ENCODE measurements at regions not wholly inside any gene's neighbourhood (a gene's known extent, or its start where the extent isn't known, plus 50 kb on each side); places are given as distances from the start of the nearest gene placed in this dataset.
A peak's percentile ranks its signal among the peaks of the same experiment; 100 is the strongest.

DNA sequence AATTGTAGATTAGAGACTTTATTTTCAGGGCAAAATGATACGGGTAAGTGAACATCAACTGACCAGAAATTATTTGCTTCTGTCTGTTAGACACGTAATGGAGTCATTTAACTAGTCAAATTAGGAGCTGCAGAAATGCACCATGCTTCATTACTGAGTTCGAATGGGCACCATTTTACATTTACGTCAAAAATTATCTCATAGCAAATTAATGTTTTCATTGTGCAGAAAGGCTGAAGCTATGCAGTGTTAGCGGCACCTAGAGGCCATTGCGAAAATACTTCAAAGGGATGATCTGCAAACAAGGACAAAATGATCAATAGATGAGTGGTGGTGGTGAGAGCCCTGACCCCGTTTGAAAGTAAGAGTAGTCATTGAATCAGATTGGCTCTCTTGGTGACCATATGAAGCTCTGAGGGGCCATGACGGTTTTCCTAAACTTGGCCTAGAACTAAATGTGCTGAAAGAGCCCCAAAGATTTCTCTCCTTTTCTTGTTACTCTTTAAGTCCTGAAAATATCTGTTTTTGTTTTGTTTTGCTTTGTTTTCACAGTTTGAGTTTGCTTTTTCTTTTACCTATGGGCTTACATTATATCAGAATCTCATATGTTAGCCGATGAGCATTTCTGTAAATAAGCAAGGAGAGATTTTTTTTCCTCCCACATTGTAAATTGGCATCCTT lies 277.9 kb downstream of the ZNF536 start:
- Histone ChIP-seq H3K9me3 (ENCODE audit: control insufficient read depth, insufficient read depth, low read depth, low read length) (no peaks in the 10 kb centered on the region), H3K9ac (ENCODE audit: insufficient read depth, low read length) (no peak overlapping the region), H3K36me3 (ENCODE audit: control insufficient read depth, insufficient read depth, low read length) (no peaks in the 10 kb centered on the region), H2AFZ (ENCODE audit: low read length) (no peak overlapping the region), H3K27me3 (ENCODE audit: control insufficient read depth, insufficient read depth, low read length) (no peaks in the 10 kb centered on the region), H3K4me3 (replicated peaks in 1 of 4; ENCODE audit: control extremely low read depth in 1 of 4, insufficient read depth in 1 of 4, low read depth in 3 of 4, low read length in 4 of 4) (no peak overlapping the region), H3K27ac (ENCODE audit: insufficient read depth, low read length) (no peak overlapping the region), H3K4me1 (ENCODE audit: control insufficient read depth, extremely low read depth, insufficient read depth, low read length) (no peaks in the 10 kb centered on the region), H3K79me2 (ENCODE audit: control insufficient read depth, insufficient read depth, low read length) (no peaks in the 10 kb centered on the region), H3K4me2 (ENCODE audit: extremely low read depth, insufficient read depth, low read length) (no peak overlapping the region), H4K20me1 (ENCODE audit: control insufficient read depth, extremely low read depth, insufficient read depth, low read length) (no peaks in the 10 kb centered on the region)
- no peak for TF ChIP-seq EZH2 (IDR thresholded peaks at IDR 0.05; ENCODE audit: low read length, missing control alignments)
- TF ChIP-seq, protein P1, sequence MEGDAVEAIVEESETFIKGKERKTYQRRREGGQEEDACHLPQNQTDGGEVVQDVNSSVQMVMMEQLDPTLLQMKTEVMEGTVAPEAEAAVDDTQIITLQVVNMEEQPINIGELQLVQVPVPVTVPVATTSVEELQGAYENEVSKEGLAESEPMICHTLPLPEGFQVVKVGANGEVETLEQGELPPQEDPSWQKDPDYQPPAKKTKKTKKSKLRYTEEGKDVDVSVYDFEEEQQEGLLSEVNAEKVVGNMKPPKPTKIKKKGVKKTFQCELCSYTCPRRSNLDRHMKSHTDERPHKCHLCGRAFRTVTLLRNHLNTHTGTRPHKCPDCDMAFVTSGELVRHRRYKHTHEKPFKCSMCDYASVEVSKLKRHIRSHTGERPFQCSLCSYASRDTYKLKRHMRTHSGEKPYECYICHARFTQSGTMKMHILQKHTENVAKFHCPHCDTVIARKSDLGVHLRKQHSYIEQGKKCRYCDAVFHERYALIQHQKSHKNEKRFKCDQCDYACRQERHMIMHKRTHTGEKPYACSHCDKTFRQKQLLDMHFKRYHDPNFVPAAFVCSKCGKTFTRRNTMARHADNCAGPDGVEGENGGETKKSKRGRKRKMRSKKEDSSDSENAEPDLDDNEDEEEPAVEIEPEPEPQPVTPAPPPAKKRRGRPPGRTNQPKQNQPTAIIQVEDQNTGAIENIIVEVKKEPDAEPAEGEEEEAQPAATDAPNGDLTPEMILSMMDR (conservative IDR thresholded peaks at IDR 0.05 in 1 of 2, IDR thresholded peaks at IDR 0.05 in 1 of 2; ENCODE audit: low read depth in 1 of 2, low read length in 2 of 2): peak; percentile 85 to 94
- DNase-seq (ENCODE audit: low read depth in 2 of 2): peak; percentile 31 to 70

DNA sequence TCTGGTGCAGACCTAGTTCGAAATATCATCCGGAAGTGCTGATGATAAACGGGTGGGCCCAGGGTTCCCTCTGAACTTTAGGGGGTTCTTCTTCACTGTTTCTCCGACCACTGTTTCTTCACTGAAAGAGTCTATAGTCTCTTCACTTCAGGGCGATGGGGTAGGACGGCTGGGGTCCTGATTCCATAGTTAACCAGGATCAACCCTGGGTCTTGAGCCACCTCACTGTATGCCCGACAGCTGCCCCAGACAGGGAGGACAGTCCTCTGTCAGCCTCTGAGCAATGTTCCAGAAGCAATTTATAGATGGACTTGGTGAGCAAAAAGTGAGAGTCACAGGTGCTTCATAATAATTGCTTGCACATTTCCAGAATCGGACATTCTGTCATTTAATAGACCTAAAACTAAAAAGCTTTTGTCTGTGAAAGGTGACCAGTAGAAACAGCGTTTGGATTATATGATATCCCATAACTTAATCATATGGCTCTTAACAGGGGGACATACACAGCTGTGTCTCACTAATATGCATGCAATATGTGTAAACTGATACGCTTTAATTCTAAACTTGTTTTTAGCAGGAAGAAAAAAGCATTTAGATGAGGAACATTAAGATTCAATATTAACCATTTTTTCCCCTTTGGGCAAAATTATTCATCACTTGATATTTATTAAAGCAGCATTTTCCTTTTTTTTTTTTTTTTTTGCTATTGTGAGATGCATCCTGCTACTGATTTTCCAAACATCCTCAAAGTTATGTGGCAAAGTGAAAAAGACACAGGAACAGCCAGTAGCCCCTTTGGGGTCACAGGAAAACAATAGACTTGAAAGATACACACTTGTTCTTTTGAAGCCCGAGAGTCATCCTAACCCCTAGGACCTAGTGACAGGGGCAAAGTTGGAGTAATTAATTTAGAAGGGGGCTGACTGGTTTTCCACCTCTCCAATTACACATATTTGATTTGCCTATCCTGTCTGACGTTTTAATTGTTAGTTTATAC lies 277.0 kb downstream of the ZNF536 start:
- Histone ChIP-seq H2AFZ (ENCODE audit: low read length) (no peak overlapping the region), H3K4me3 (replicated peaks in 1 of 4; ENCODE audit: control extremely low read depth in 1 of 4, insufficient read depth in 1 of 4, low read depth in 3 of 4, low read length in 4 of 4) (no peak overlapping the region), H3K9ac (ENCODE audit: insufficient read depth, low read length) (no peak overlapping the region), H3K27me3 (ENCODE audit: control insufficient read depth, insufficient read depth, low read length) (no peaks in the 10 kb centered on the region), H3K27ac (ENCODE audit: insufficient read depth, low read length) (no peak overlapping the region), H3K4me2 (ENCODE audit: extremely low read depth, insufficient read depth, low read length) (no peak overlapping the region), H3K36me3 (ENCODE audit: control insufficient read depth, insufficient read depth, low read length) (no peaks in the 10 kb centered on the region), H3K4me1 (ENCODE audit: control insufficient read depth, extremely low read depth, insufficient read depth, low read length) (no peaks in the 10 kb centered on the region), H3K79me2 (ENCODE audit: control insufficient read depth, insufficient read depth, low read length) (no peaks in the 10 kb centered on the region), H4K20me1 (ENCODE audit: control insufficient read depth, extremely low read depth, insufficient read depth, low read length) (no peaks in the 10 kb centered on the region), H3K9me3 (ENCODE audit: control insufficient read depth, insufficient read depth, low read depth, low read length) (no peaks in the 10 kb centered on the region)
- TF ChIP-seq, protein P1 (conservative IDR thresholded peaks at IDR 0.05 in 1 of 2, IDR thresholded peaks at IDR 0.05 in 1 of 2; ENCODE audit: low read depth in 1 of 2, low read length in 2 of 2): no peak
- TF ChIP-seq EZH2 (IDR thresholded peaks at IDR 0.05; ENCODE audit: low read length, missing control alignments): no peak
- DNase-seq (ENCODE audit: low read depth in 2 of 2): no peak

All from fibroblast of lung (primary cell).